ENCODE measurements at regions not wholly inside any gene's neighbourhood (a gene's known extent, or its start where the extent isn't known, plus 50 kb on each side); places are given as distances from the start of the nearest gene placed in this dataset.

DNA sequence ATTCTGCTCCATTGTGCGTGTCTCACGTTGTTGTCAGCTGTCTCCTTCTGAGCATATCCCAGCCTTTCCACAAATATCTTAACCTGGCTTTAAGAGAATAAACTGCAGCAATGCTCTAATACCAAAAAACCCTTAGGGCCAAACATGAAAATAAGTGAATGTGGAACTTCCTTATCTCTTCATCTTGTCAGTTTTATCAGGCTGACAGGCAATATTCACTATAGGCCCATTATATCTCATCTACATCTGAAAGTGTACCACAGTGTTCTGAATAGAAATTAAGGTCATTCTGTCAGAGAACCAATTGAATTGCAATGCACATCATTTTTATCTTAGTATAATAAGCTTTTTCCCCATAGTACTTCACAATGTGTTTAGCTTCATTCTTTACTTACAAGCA is 933.1 kb upstream of the FBXO33 start:
- no peaks in the 10 kb centered on the region for H3K79me2 ChIP-seq (ENCODE audit: insufficient read depth, low read length)
- H3K27ac ChIP-seq (ENCODE audit: low read depth in 1 of 2, low read length in 2 of 2) = no peak overlapping the region
- no peak overlapping the region for H2AFZ ChIP-seq (ENCODE audit: insufficient read depth, low read depth, low read length, poor library complexity, severe bottlenecking)
- TF ChIP-seq, protein P1, sequence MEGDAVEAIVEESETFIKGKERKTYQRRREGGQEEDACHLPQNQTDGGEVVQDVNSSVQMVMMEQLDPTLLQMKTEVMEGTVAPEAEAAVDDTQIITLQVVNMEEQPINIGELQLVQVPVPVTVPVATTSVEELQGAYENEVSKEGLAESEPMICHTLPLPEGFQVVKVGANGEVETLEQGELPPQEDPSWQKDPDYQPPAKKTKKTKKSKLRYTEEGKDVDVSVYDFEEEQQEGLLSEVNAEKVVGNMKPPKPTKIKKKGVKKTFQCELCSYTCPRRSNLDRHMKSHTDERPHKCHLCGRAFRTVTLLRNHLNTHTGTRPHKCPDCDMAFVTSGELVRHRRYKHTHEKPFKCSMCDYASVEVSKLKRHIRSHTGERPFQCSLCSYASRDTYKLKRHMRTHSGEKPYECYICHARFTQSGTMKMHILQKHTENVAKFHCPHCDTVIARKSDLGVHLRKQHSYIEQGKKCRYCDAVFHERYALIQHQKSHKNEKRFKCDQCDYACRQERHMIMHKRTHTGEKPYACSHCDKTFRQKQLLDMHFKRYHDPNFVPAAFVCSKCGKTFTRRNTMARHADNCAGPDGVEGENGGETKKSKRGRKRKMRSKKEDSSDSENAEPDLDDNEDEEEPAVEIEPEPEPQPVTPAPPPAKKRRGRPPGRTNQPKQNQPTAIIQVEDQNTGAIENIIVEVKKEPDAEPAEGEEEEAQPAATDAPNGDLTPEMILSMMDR (IDR thresholded peaks at IDR 0.05) = no peak
- intact Hi-C loops (cut with micrococcal nuclease) = no loop called here
- H3K36me3 ChIP-seq (replicated peaks in 1 of 2; ENCODE audit: control insufficient read depth in 1 of 2, insufficient read depth in 2 of 2, low read length in 2 of 2) = no peaks in the 10 kb centered on the region
- H3K36me3 Mint-ChIP-seq = no peaks in the 10 kb centered on the region
- H3K4me1 ChIP-seq (ENCODE audit: control insufficient read depth in 1 of 2, insufficient read depth in 2 of 2, low read length in 2 of 2) = no peaks in the 10 kb centered on the region
- H3K27me3 ChIP-seq (ENCODE audit: control insufficient read depth in 2 of 2, insufficient read depth in 2 of 2, low read length in 2 of 2) = no peaks in the 10 kb centered on the region
- H3K9me3 Mint-ChIP-seq = peaks cover 0 to 3% (median 1%) of the 10 kb centered on the region in 7 donors
- H3K4me2 ChIP-seq (replicated peaks; ENCODE audit: extremely low read depth, low read length, poor library complexity, severe bottlenecking) = no peak overlapping the region
- DNase-seq = no peak
- no peak overlapping the region for H3K4me3 Mint-ChIP-seq
- H3K9ac ChIP-seq (ENCODE audit: insufficient read depth, low read length, poor library complexity, severe bottlenecking) = no peak overlapping the region
- H4K20me1 ChIP-seq (ENCODE audit: insufficient read depth, low read length) = no peaks in the 10 kb centered on the region
- H3K4me1 Mint-ChIP-seq = no peaks in the 10 kb centered on the region
- no peak overlapping the region for H3K4me3 ChIP-seq (replicated peaks in 1 of 3; ENCODE audit: low read depth in 2 of 3, low read length in 3 of 3)
- H3K9me3 ChIP-seq (replicated peaks in 1 of 2; ENCODE audit: control insufficient read depth in 1 of 2, insufficient read depth in 1 of 2, low read length in 2 of 2) = no peaks in the 10 kb centered on the region
- no peaks in the 10 kb centered on the region for H3K27me3 Mint-ChIP-seq (ENCODE audit: low read depth in 3 of 3)
- H3K27ac Mint-ChIP-seq = no peak overlapping the region
- WGBS (ENCODE audit: insufficient coverage) = no CpG with 5 or more reads among the region's 2 CpGs

GRCh38 chr14:40362856-40363255 is 930.6 kb upstream of the FBXO33 start:
- WGBS (ENCODE audit: insufficient coverage) = no CpG with 5 or more reads among the region's 1 CpG
- TF ChIP-seq, protein P1 (IDR thresholded peaks at IDR 0.05) = no peak
- intact Hi-C loops (cut with micrococcal nuclease) = no loop called here

More at GRCh38 chr14:40362856-40363255, 930.6 kb upstream of the FBXO33 start:
- no peak overlapping the region for H2AFZ ChIP-seq (ENCODE audit: insufficient read depth, low read depth, low read length, poor library complexity, severe bottlenecking)
- H3K9ac ChIP-seq (ENCODE audit: insufficient read depth, low read length, poor library complexity, severe bottlenecking) = no peak overlapping the region
- no peaks in the 10 kb centered on the region for H3K36me3 ChIP-seq (replicated peaks in 1 of 2; ENCODE audit: control insufficient read depth in 1 of 2, insufficient read depth in 2 of 2, low read length in 2 of 2)
- H3K4me3 ChIP-seq (replicated peaks in 1 of 3; ENCODE audit: low read depth in 2 of 3, low read length in 3 of 3) = no peak overlapping the region
- Mint-ChIP-seq H3K4me1 (no peaks in the 10 kb centered on the region), H3K4me3 (no peak overlapping the region), H3K27me3 (ENCODE audit: low read depth in 3 of 3) (no peaks in the 10 kb centered on the region), H3K27ac (no peak overlapping the region), H3K9me3 (peaks cover 0 to 17% (median 3%) of the 10 kb centered on the region in 7 donors), H3K36me3 (no peaks in the 10 kb centered on the region)
- H3K4me2 ChIP-seq (replicated peaks; ENCODE audit: extremely low read depth, low read length, poor library complexity, severe bottlenecking) = no peak overlapping the region
- H3K79me2 ChIP-seq (ENCODE audit: insufficient read depth, low read length) = no peaks in the 10 kb centered on the region
- peaks cover 0 to 7% of the 10 kb centered on the region in 2 donors for H3K9me3 ChIP-seq (replicated peaks in 1 of 2; ENCODE audit: control insufficient read depth in 1 of 2, insufficient read depth in 1 of 2, low read length in 2 of 2)
- DNase-seq = no peak
- H3K27ac ChIP-seq (ENCODE audit: low read depth in 1 of 2, low read length in 2 of 2) = no peak overlapping the region
- H4K20me1 ChIP-seq (ENCODE audit: insufficient read depth, low read length) = no peaks in the 10 kb centered on the region
- H3K27me3 ChIP-seq (ENCODE audit: control insufficient read depth in 2 of 2, insufficient read depth in 2 of 2, low read length in 2 of 2) = no peaks in the 10 kb centered on the region
- H3K4me1 ChIP-seq (ENCODE audit: control insufficient read depth in 1 of 2, insufficient read depth in 2 of 2, low read length in 2 of 2) = no peaks in the 10 kb centered on the region
